ENCODE measurements at regions not wholly inside any gene's neighbourhood (a gene's known extent, or its start where the extent isn't known, plus 50 kb on each side); places are given as distances from the start of the nearest gene placed in this dataset.

DNA sequence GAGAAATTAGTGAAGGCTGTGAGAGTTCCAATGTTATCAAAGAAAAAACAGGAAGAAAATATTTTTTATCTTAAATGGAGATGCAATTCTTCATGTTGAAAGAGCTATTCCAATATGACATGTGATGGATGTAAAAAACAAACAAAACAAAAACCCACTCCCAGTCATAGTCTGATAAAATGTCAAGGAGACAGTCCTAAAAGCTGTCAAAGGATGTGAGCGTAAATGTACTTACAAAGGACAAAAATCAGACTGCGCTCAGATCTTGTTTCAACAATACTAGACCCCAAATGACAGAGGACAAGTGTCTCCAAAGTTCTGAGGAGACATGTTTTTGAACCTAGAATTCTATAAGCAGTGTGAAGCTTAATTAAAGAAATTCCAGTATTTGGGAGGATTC is 265.8 kb downstream of the PLPP3 start:
- TF ChIP-seq, protein P1, sequence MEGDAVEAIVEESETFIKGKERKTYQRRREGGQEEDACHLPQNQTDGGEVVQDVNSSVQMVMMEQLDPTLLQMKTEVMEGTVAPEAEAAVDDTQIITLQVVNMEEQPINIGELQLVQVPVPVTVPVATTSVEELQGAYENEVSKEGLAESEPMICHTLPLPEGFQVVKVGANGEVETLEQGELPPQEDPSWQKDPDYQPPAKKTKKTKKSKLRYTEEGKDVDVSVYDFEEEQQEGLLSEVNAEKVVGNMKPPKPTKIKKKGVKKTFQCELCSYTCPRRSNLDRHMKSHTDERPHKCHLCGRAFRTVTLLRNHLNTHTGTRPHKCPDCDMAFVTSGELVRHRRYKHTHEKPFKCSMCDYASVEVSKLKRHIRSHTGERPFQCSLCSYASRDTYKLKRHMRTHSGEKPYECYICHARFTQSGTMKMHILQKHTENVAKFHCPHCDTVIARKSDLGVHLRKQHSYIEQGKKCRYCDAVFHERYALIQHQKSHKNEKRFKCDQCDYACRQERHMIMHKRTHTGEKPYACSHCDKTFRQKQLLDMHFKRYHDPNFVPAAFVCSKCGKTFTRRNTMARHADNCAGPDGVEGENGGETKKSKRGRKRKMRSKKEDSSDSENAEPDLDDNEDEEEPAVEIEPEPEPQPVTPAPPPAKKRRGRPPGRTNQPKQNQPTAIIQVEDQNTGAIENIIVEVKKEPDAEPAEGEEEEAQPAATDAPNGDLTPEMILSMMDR (conservative IDR thresholded peaks at IDR 0.05 in 1 of 2, IDR thresholded peaks at IDR 0.05 in 1 of 2; ENCODE audit: extremely low read depth in 1 of 2, insufficient read depth in 1 of 2, low read depth in 1 of 2, low read length in 2 of 2) = no peak
- no peak for TF ChIP-seq EZH2 (IDR thresholded peaks at IDR 0.05; ENCODE audit: borderline replicate concordance, low read length)

Data from mammary epithelial cell (primary cell).